ENCODE measurements at regions not wholly inside any gene's neighbourhood (a gene's known extent, or its start where the extent isn't known, plus 50 kb on each side); places are given as distances from the start of the nearest gene placed in this dataset.

- TF ChIP-seq CTCF (IDR thresholded peaks at IDR 0.05; ENCODE audit: low read depth, low read length, missing control alignments) = no peak
- no peak for DNase-seq (ENCODE audit: extremely low read depth, low read depth)
- no peak overlapping the region for H3K4me3 ChIP-seq (replicated peaks; ENCODE audit: low read depth, low read length)
Measured at GRCh38 chr22:48851933-48852549, 975.6 kb downstream of the BRD1 start.

- DNase-seq (ENCODE audit: extremely low read depth, low read depth) = no peak
- no peak for TF ChIP-seq CTCF (IDR thresholded peaks at IDR 0.05; ENCODE audit: low read depth, low read length, missing control alignments)
- H3K4me3 ChIP-seq (replicated peaks; ENCODE audit: low read depth, low read length) = no peak overlapping the region
Measured at GRCh38 chr22:48850658-48851287, 976.9 kb downstream of the BRD1 start.

- no peak for TF ChIP-seq CTCF (IDR thresholded peaks at IDR 0.05; ENCODE audit: low read depth, low read length, missing control alignments)
- H3K4me3 ChIP-seq (replicated peaks; ENCODE audit: low read depth, low read length) = no peak overlapping the region
- DNase-seq (ENCODE audit: extremely low read depth, low read depth) = no peak
Measured at GRCh38 chr22:48849963-48850657, 977.6 kb downstream of the BRD1 start.

GRCh38 chr22:48849219-48849912, 978.3 kb downstream of the BRD1 start:
- DNase-seq (ENCODE audit: extremely low read depth, low read depth) = no peak
- no peak for TF ChIP-seq CTCF (IDR thresholded peaks at IDR 0.05; ENCODE audit: low read depth, low read length, missing control alignments)
- no peak overlapping the region for H3K4me3 ChIP-seq (replicated peaks; ENCODE audit: low read depth, low read length)

GRCh38 chr22:48846200-48846599, 981.5 kb downstream of the BRD1 start:
- H3K4me3 ChIP-seq (replicated peaks; ENCODE audit: low read depth, low read length) = no peak overlapping the region

More at GRCh38 chr22:48846200-48846599, 981.5 kb downstream of the BRD1 start:
- no peak for DNase-seq (ENCODE audit: extremely low read depth, low read depth)
- TF ChIP-seq CTCF (IDR thresholded peaks at IDR 0.05; ENCODE audit: low read depth, low read length, missing control alignments) = no peak
